SK-N-SH (cell line): ENCODE measurements at regions not wholly inside any gene's neighbourhood (a gene's known extent, or its start where the extent isn't known, plus 50 kb on each side); places are given as distances from the start of the nearest gene placed in this dataset.

Source experiments
- CTCF ChIP-seq: fragments of 200-600 bp; sonication (generic); IDR thresholded peaks from 2 replicates; pipeline ENCODE4 v1.6.1; 2017; ENCODE audit warnings: antibody characterized with exemption, mild to moderate bottlenecking, moderate library complexity
- EP300 ChIP-seq, 2 experiments: IDR thresholded peaks; 2 replicates each; pipeline versions ENCODE4 v1.4.0 to v1.6.1; 2012; ENCODE audit warnings: borderline replicate concordance in 1 of 2, low read depth in 1 of 2, low read length in 1 of 2
- GABPA ChIP-seq: IDR thresholded peaks from 2 replicates; pipeline ENCODE4 v1.4.0; 2012; ENCODE audit warnings: low read depth, mild to moderate bottlenecking
- JUND ChIP-seq: IDR thresholded peaks from 2 replicates; pipeline ENCODE4 v1.4.0; 2012
- MAX ChIP-seq: IDR thresholded peaks from 2 replicates; pipeline ENCODE4 v1.4.0; 2012; ENCODE audit warnings: low read depth
- NFIC ChIP-seq: IDR thresholded peaks from 2 replicates; pipeline ENCODE4 v1.4.0; 2012; ENCODE audit warnings: borderline replicate concordance
- POLR2AphosphoS5 ChIP-seq: IDR thresholded peaks from 2 replicates; pipeline ENCODE4 v1.6.1; 2012; ENCODE audit warnings: low read depth, low read length
- RAD21 ChIP-seq: IDR thresholded peaks from 2 replicates; pipeline ENCODE4 v1.6.1; 2012; ENCODE audit warnings: mild to moderate bottlenecking, low read length
- REST ChIP-seq: IDR thresholded peaks from 2 replicates; pipeline ENCODE4 v1.6.1; 2012; ENCODE audit warnings: mild to moderate bottlenecking, low read depth, low read length, moderate library complexity
- SIN3A ChIP-seq: IDR thresholded peaks from 2 replicates; pipeline ENCODE4 v1.6.1; 2012; ENCODE audit warnings: low read depth, mild to moderate bottlenecking, low read length, moderate library complexity, borderline replicate concordance
- TAF1 ChIP-seq: IDR thresholded peaks from 2 replicates; pipeline ENCODE4 v1.6.1; 2012; ENCODE audit warnings: low read depth, mild to moderate bottlenecking, low read length, moderate library complexity, borderline replicate concordance
- ZBTB33 ChIP-seq: IDR thresholded peaks from 2 replicates; pipeline ENCODE4 v1.4.0; 2012; ENCODE audit warnings: low read depth, borderline replicate concordance

- TF ChIP-seq RAD21 (no peak), REST (no peak), ZBTB33 (no peak), CTCF (no peak), JUND (no peak), POLR2AphosphoS5 (no peak), TAF1 (no peak), NFIC (no peak), GABPA (no peak), SIN3A (no peak), EP300 (IDR thresholded peaks at IDR 0.05; ENCODE audit: borderline replicate concordance in 1 of 2, low read depth in 1 of 2, low read length in 1 of 2) (no peak), MAX (no peak)
Measured at GRCh38 chr20:57843941-57844625, 134.3 kb upstream of the PMEPA1 start.
